Thyroid gland (tissue), 4 donors: ENCODE measurements at regions not wholly inside any gene's neighbourhood (a gene's known extent, or its start where the extent isn't known, plus 50 kb on each side); places are given as distances from the start of the nearest gene placed in this dataset.

Source experiments
- POLR2A ChIP-seq, 2 donors: fragments of 450-650 bp; IDR thresholded peaks; one replicate each; pipeline ENCODE4 v1.6.1; 2017; ENCODE audit warnings: antibody characterized with exemption in 2 of 2, mild to moderate bottlenecking in 2 of 2, moderate library complexity in 1 of 2
- TF ChIP-seq, protein P1 (sequence below), 6 experiments: fragments of 200-600 bp in 3 of 6; fragments of 450-650 bp in 3 of 6; sonication (generic) in 3 of 6; IDR thresholded peaks; one replicate each; pipeline ENCODE4 v1.5.1; 2016 to 2019; ENCODE audit warnings: antibody characterized with exemption in 6 of 6, mild to moderate bottlenecking in 2 of 6, inconsistent platforms in 1 of 6, moderate library complexity in 1 of 6

DNA sequence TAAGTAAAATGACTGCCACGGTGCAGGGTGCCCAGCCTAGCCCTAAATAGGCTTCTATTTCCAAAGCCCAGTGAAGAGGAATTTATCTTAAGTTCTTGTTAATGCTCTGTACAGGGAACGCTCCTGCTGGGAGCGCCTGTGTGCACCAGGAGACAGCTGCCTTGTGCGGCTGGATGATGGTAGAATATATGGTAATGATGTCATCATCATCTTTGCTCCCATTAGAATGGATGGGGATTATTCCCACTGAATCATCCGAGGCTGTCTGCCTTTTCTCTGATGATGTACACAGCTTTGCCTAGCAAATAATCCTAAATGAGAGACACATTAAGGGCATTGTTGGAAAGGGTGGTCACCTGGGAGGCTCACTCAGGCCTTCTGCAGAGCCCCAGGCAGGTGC is 928.1 kb downstream of the CCSER2 start:
- TF ChIP-seq, protein P1, sequence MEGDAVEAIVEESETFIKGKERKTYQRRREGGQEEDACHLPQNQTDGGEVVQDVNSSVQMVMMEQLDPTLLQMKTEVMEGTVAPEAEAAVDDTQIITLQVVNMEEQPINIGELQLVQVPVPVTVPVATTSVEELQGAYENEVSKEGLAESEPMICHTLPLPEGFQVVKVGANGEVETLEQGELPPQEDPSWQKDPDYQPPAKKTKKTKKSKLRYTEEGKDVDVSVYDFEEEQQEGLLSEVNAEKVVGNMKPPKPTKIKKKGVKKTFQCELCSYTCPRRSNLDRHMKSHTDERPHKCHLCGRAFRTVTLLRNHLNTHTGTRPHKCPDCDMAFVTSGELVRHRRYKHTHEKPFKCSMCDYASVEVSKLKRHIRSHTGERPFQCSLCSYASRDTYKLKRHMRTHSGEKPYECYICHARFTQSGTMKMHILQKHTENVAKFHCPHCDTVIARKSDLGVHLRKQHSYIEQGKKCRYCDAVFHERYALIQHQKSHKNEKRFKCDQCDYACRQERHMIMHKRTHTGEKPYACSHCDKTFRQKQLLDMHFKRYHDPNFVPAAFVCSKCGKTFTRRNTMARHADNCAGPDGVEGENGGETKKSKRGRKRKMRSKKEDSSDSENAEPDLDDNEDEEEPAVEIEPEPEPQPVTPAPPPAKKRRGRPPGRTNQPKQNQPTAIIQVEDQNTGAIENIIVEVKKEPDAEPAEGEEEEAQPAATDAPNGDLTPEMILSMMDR (IDR thresholded peaks at IDR 0.05) = no peak
- TF ChIP-seq POLR2A (IDR thresholded peaks at IDR 0.05) = no peak
